GM12891 (cell line): ENCODE measurements at regions not wholly inside any gene's neighbourhood (a gene's known extent, or its start where the extent isn't known, plus 50 kb on each side); places are given as distances from the start of the nearest gene placed in this dataset.

ENCODE experiments used
- POLR2A ChIP-seq: IDR thresholded peaks from 2 replicates; pipeline ENCODE4 v1.6.1; 2011; ENCODE audit warnings: low read depth, low read length, control low read depth
- POLR2AphosphoS5 ChIP-seq: IDR thresholded peaks from 2 replicates; pipeline ENCODE4 v1.6.1; 2011; ENCODE audit warnings: low read depth, low read length, control low read depth
- TAF1 ChIP-seq: IDR thresholded peaks from 2 replicates; pipeline ENCODE4 v1.6.1; 2011; ENCODE audit warnings: low read depth, low read length, control low read depth

- TF ChIP-seq POLR2A: no peak
- no peak for TF ChIP-seq POLR2AphosphoS5
- no peak for TF ChIP-seq TAF1
These were observed 718.0 kb downstream of the UTRN start for GRCh38 chr6:145003145-145003544.
